ENCODE measurements at regions not wholly inside any gene's neighbourhood (a gene's known extent, or its start where the extent isn't known, plus 50 kb on each side); places are given as distances from the start of the nearest gene placed in this dataset.

DNA sequence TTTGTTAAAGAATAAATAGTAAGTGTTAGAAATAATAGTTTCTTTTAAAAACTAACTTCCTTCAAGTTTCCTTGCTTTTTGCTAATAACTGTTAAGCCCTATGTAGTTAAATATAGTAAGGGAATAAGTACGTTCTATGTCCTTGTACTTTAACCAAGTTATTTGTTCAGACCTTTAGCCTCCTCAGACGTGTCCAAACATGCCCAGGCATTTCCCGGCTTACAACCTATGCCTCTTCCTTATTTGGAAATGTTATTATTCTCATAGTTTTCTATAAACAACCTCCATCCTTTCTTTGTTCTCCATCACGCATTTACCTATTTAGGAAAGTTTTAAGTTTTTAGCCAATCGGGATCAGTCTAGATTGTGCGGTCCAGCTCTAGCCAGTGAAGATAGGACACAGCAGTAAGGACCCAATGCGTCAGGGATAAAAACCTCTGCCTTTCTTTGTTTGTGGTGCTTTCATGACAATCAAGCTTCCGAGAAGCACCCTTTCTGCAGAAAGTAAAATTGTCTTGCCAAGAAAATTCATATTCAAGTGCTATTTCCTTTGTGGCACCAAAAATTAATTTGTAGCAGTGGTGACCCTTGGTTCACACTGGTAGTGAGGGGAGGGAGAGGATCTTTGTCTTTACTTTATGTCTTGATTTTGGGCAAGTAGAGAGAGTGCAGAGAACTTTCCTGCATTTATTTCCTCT, 851.3 kb upstream of the POM121L12 start:
- TF ChIP-seq, protein P1, sequence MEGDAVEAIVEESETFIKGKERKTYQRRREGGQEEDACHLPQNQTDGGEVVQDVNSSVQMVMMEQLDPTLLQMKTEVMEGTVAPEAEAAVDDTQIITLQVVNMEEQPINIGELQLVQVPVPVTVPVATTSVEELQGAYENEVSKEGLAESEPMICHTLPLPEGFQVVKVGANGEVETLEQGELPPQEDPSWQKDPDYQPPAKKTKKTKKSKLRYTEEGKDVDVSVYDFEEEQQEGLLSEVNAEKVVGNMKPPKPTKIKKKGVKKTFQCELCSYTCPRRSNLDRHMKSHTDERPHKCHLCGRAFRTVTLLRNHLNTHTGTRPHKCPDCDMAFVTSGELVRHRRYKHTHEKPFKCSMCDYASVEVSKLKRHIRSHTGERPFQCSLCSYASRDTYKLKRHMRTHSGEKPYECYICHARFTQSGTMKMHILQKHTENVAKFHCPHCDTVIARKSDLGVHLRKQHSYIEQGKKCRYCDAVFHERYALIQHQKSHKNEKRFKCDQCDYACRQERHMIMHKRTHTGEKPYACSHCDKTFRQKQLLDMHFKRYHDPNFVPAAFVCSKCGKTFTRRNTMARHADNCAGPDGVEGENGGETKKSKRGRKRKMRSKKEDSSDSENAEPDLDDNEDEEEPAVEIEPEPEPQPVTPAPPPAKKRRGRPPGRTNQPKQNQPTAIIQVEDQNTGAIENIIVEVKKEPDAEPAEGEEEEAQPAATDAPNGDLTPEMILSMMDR (IDR thresholded peaks at IDR 0.05), result no peak
- no peak for TF ChIP-seq POLR2AphosphoS5 (IDR thresholded peaks at IDR 0.05)
- TF ChIP-seq POLR2A (IDR thresholded peaks at IDR 0.05), result no peak

All from breast epithelium (tissue), 3 donors.